WTC11 (cell line): ENCODE measurements at regions not wholly inside any gene's neighbourhood (a gene's known extent, or its start where the extent isn't known, plus 50 kb on each side); places are given as distances from the start of the nearest gene placed in this dataset.

Experiments
- ATF3 ChIP-seq: sonication (generic); formaldehyde crosslinking; conservative IDR thresholded peaks from 2 replicates; pipeline ENCODE4 v1.8.1; 2022; ENCODE audit warnings: mild to moderate bottlenecking, missing genetic modification reagents
- ESRRA ChIP-seq: sonication (generic); formaldehyde crosslinking; IDR thresholded peaks from 2 replicates; pipeline ENCODE4 v1.8.1; 2022; ENCODE audit warnings: mild to moderate bottlenecking, missing genetic modification reagents, borderline replicate concordance
- FOXJ3 ChIP-seq: sonication (generic); formaldehyde crosslinking; IDR thresholded peaks from 2 replicates; pipeline ENCODE4 v1.9.0; 2021; ENCODE audit warnings: missing genetic modification reagents, mild to moderate bottlenecking, borderline replicate concordance
- SMAD4 ChIP-seq: sonication (generic); formaldehyde crosslinking; IDR thresholded peaks from 2 replicates; pipeline ENCODE4 v1.8.0; 2022; ENCODE audit warnings: mild to moderate bottlenecking, missing genetic modification reagents
- TCF7 ChIP-seq: sonication (generic); formaldehyde crosslinking; IDR thresholded peaks from 2 replicates; pipeline ENCODE4 v1.8.0; 2022; ENCODE audit warnings: mild to moderate bottlenecking, low read depth, missing genetic modification reagents, moderate library complexity
- USF2 ChIP-seq: sonication (generic); formaldehyde crosslinking; IDR thresholded peaks from 2 replicates; pipeline ENCODE4 v1.8.1; 2023; ENCODE audit warnings: mild to moderate bottlenecking, missing genetic modification reagents, moderate library complexity
- ZNF219 ChIP-seq: sonication (generic); formaldehyde crosslinking; IDR thresholded peaks from 2 replicates; pipeline ENCODE4 v1.8.0; 2023; ENCODE audit warnings: missing genetic modification reagents, mild to moderate bottlenecking, borderline replicate concordance
- ZNF317 ChIP-seq: sonication (generic); formaldehyde crosslinking; IDR thresholded peaks from 2 replicates; pipeline ENCODE4 v1.8.1; 2023; ENCODE audit warnings: low read depth, mild to moderate bottlenecking, moderate library complexity, missing genetic modification reagents, borderline replicate concordance
- TF ChIP-seq, protein P1 (sequence below): fragments of 200-600 bp; IDR thresholded peaks from 2 replicates; pipeline ENCODE4 v1.8.0; 2022; ENCODE audit warnings: antibody characterized with exemption

- TF ChIP-seq ATF3 (CRISPR knock-in tag) (no peak), FOXJ3 (CRISPR knock-in tag) (no peak), ESRRA (CRISPR knock-in tag) (no peak), ZNF219 (CRISPR knock-in tag) (no peak), ZNF317 (CRISPR knock-in tag) (no peak), SMAD4 (CRISPR knock-in tag) (no peak), TCF7 (CRISPR knock-in tag) (no peak), USF2 (CRISPR knock-in tag) (no peak)
- TF ChIP-seq, protein P1, sequence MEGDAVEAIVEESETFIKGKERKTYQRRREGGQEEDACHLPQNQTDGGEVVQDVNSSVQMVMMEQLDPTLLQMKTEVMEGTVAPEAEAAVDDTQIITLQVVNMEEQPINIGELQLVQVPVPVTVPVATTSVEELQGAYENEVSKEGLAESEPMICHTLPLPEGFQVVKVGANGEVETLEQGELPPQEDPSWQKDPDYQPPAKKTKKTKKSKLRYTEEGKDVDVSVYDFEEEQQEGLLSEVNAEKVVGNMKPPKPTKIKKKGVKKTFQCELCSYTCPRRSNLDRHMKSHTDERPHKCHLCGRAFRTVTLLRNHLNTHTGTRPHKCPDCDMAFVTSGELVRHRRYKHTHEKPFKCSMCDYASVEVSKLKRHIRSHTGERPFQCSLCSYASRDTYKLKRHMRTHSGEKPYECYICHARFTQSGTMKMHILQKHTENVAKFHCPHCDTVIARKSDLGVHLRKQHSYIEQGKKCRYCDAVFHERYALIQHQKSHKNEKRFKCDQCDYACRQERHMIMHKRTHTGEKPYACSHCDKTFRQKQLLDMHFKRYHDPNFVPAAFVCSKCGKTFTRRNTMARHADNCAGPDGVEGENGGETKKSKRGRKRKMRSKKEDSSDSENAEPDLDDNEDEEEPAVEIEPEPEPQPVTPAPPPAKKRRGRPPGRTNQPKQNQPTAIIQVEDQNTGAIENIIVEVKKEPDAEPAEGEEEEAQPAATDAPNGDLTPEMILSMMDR: no peak
Measured at GRCh38 chr7:67489881-67490280, 493.2 kb downstream of the TYW1 start.
